B cell (primary cell): ENCODE measurements at regions not wholly inside any gene's neighbourhood (a gene's known extent, or its start where the extent isn't known, plus 50 kb on each side); places are given as distances from the start of the nearest gene placed in this dataset.

Experiments
- ATAC-seq: fragments of 200-7000 bp; cut with Tn5 transposase; one replicate; pipeline ENCODE4 v1.10.0; 2021; ENCODE audit warnings: low read depth, mild to moderate bottlenecking, moderate number of reproducible peaks, moderate library complexity
- CTCF ChIA-PET: fragments of 350-600 bp; sonication (Branson Sonifier 250); formaldehyde crosslinking; loops from one replicate; lab custom pipeline; 2021; ENCODE audit warnings: antibody characterized with exemption, inconsistent platforms; lab: Charles Lee
- POLR2A ChIA-PET: fragments of 350-600 bp; sonication (Branson Sonifier 250); formaldehyde crosslinking; loops from one replicate; lab custom pipeline; 2021; ENCODE audit warnings: antibody characterized with exemption; lab: Charles Lee
- DNase-seq: peaks from one replicate; pipeline ENCODE4 v3.0.0; 2013
- H2AFZ ChIP-seq: 2 replicates; pipeline ENCODE4 v1.6.1; 2012; ENCODE audit warnings: mild to moderate bottlenecking, low read depth, low read length; ENCODE audit not compliant: insufficient read depth, poor library complexity, severe bottlenecking
- H3K27ac ChIP-seq, 2 donors: 1 replicate in 1 of 2; 2 replicates in 1 of 2; pipeline ENCODE4 v1.5.1; 2012 to 2013; ENCODE audit warnings: low read length in 2 of 2, mild to moderate bottlenecking in 2 of 2, moderate library complexity in 1 of 2
- H3K27me3 ChIP-seq, 4 experiments: fragments of 200-600 bp in 1 of 4; sonication (generic) in 1 of 4; replicated peaks in 1 of 4; 1 replicate in 2 of 4; 2 replicates in 2 of 4; pipeline versions ENCODE4 v1.6.1 to v1.7.0; 2013 to 2016; ENCODE audit warnings: low read length in 3 of 4, mild to moderate bottlenecking in 2 of 4, mixed read lengths in 1 of 4, moderate library complexity in 1 of 4; ENCODE audit not compliant: insufficient read depth in 4 of 4, control insufficient read depth in 3 of 4; ENCODE audit errors: control extremely low read depth in 1 of 4
- H3K36me3 ChIP-seq, 2 experiments: replicated peaks in 1 of 2; 1 replicate in 1 of 2; 2 replicates in 1 of 2; pipeline versions ENCODE4 v1.6.1 to v1.7.1; 2013; ENCODE audit warnings: low read length in 1 of 2; ENCODE audit not compliant: insufficient read depth in 2 of 2, control insufficient read depth in 1 of 2; ENCODE audit errors: control extremely low read depth in 1 of 2, extremely low read depth in 1 of 2
- H3K4me1 ChIP-seq, 2 donors: fragments of 200-600 bp in 1 of 2; sonication (generic) in 1 of 2; 1 replicate in 1 of 2; 2 replicates in 1 of 2; pipeline versions ENCODE4 v1.5.1 to v1.6.1; 2013 to 2017; ENCODE audit warnings: low read length in 2 of 2; ENCODE audit not compliant: control insufficient read depth in 2 of 2, insufficient read depth in 2 of 2
- H3K4me2 ChIP-seq: replicated peaks from 2 replicates; pipeline ENCODE3; 2012; ENCODE audit warnings: mild to moderate bottlenecking, low read depth, low read length; ENCODE audit not compliant: poor library complexity, severe bottlenecking
- H3K4me3 ChIP-seq, 5 experiments: fragments of 200-600 bp in 1 of 5; sonication (generic) in 1 of 5; 1 replicate in 3 of 5; 2 replicates in 2 of 5; pipeline versions ENCODE4 v1.5.1 to v1.7.0; 2011 to 2016; ENCODE audit warnings: low read length in 4 of 5, mild to moderate bottlenecking in 4 of 5, low read depth in 2 of 5, control low read depth in 1 of 5, moderate library complexity in 1 of 5; ENCODE audit not compliant: insufficient read depth in 1 of 5; ENCODE audit errors: control extremely low read depth in 1 of 5, extremely low read depth in 1 of 5
- H3K79me2 ChIP-seq: fragments of 200-600 bp; sonication (generic); one replicate; pipeline ENCODE4 v1.6.0; 2016; ENCODE audit warnings: low read length; ENCODE audit not compliant: control insufficient read depth, insufficient read depth
- H3K9ac ChIP-seq: fragments of 200-600 bp; sonication (generic); 2 replicates; pipeline ENCODE4 v1.6.1; 2017; ENCODE audit warnings: mild to moderate bottlenecking, low read length, moderate library complexity
- H3K9me3 ChIP-seq, 3 donors: one replicate each; pipeline versions ENCODE4 v1.6.1 to v1.7.1; 2013; ENCODE audit warnings: low read length in 2 of 3; ENCODE audit not compliant: control insufficient read depth in 2 of 3, insufficient read depth in 1 of 3; ENCODE audit errors: control extremely low read depth in 1 of 3
- H4K20me1 ChIP-seq: 2 replicates; pipeline ENCODE4 v1.6.0; 2012; ENCODE audit warnings: mild to moderate bottlenecking, low read length; ENCODE audit not compliant: insufficient read depth, control insufficient read depth, poor library complexity, severe bottlenecking
- H3K27ac Mint-ChIP-seq: one replicate; pipeline ENCODE4 v1.8.0; 2021; ENCODE audit warnings: mixed read lengths
- H3K27me3 Mint-ChIP-seq: one replicate; pipeline ENCODE4 v1.8.0; 2021; ENCODE audit warnings: mixed read lengths
- H3K4me1 Mint-ChIP-seq: one replicate; pipeline ENCODE4 v1.8.0; 2021; ENCODE audit warnings: mixed read lengths
- H3K4me3 Mint-ChIP-seq: one replicate; pipeline ENCODE4 v1.8.0; 2021; ENCODE audit warnings: mixed read lengths
- H3K9me3 Mint-ChIP-seq: one replicate; pipeline ENCODE4 v1.8.0; 2022; ENCODE audit warnings: mixed read lengths; ENCODE audit not compliant: insufficient read depth
- EZH2 ChIP-seq: IDR thresholded peaks from 2 replicates; pipeline ENCODE4 v1.6.1; 2012; ENCODE audit warnings: borderline replicate concordance, low read depth, mild to moderate bottlenecking, moderate library complexity, low read length; ENCODE audit not compliant: insufficient read depth, poor library complexity, severe bottlenecking
- WGBS: methylation state at CpG from one replicate; pipeline ENCODE4 v1.1.5; 2013; ENCODE audit warnings: missing lambda C conversion rate; ENCODE audit not compliant: insufficient coverage; 5-methylcytosine and 5-hydroxymethylcytosine counted together
- intact Hi-C: fragments of 100-400 bp; cut with micrococcal nuclease; formaldehyde crosslinking; loops from one replicate; pipeline ENCODE4 v1.10.0; 2022
- TF ChIP-seq, protein P1 (sequence below): fragments of 200-600 bp; IDR thresholded peaks from one replicate; pipeline ENCODE4 v1.8.0; 2022; ENCODE audit warnings: antibody characterized with exemption, mild to moderate bottlenecking

GRCh38 chr7:112579388-112579787 is 98.6 kb downstream of the LSMEM1 start:
- Histone ChIP-seq H2AFZ (no peak overlapping the region), H3K9me3 (peaks cover 0 to 7% (median 0%) of the 10 kb centered on the region in 3 donors), H3K36me3 (no peaks in the 10 kb centered on the region), H3K9ac (no peak overlapping the region), H3K27ac (no peak overlapping the region), H3K4me3 (no peak overlapping the region), H3K4me2 (no peak overlapping the region), H3K27me3 (peaks cover 0 to 4% (median 0%) of the 10 kb centered on the region in 4 experiments), H4K20me1 (no peaks in the 10 kb centered on the region), H3K79me2 (no peaks in the 10 kb centered on the region), H3K4me1 (no peaks in the 10 kb centered on the region)
- Mint-ChIP-seq H3K27ac (no peak overlapping the region), H3K9me3 (peaks cover 7% of the 10 kb centered on the region), H3K27me3 (peaks cover 15% of the 10 kb centered on the region), H3K4me1 (no peaks in the 10 kb centered on the region), H3K4me3 (no peak overlapping the region)
- ATAC-seq (no peak), DNase-seq (no peak)
- ChIA-PET CTCF (no interaction called here), POLR2A (no interaction called here)
- intact Hi-C loops, result no loop called here
- no CpG with 5 or more reads among the region's 4 CpGs for WGBS
- TF ChIP-seq, protein P1, sequence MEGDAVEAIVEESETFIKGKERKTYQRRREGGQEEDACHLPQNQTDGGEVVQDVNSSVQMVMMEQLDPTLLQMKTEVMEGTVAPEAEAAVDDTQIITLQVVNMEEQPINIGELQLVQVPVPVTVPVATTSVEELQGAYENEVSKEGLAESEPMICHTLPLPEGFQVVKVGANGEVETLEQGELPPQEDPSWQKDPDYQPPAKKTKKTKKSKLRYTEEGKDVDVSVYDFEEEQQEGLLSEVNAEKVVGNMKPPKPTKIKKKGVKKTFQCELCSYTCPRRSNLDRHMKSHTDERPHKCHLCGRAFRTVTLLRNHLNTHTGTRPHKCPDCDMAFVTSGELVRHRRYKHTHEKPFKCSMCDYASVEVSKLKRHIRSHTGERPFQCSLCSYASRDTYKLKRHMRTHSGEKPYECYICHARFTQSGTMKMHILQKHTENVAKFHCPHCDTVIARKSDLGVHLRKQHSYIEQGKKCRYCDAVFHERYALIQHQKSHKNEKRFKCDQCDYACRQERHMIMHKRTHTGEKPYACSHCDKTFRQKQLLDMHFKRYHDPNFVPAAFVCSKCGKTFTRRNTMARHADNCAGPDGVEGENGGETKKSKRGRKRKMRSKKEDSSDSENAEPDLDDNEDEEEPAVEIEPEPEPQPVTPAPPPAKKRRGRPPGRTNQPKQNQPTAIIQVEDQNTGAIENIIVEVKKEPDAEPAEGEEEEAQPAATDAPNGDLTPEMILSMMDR, result no peak
- no peak for TF ChIP-seq EZH2

GRCh38 chr7:112580717-112581435 is 100.1 kb downstream of the LSMEM1 start:
- H3K4me1 Mint-ChIP-seq, result no peaks in the 10 kb centered on the region
- 100% methylated on average over 3 of the region's 5 CpGs for WGBS
- H3K27ac Mint-ChIP-seq, result no peak overlapping the region
- ATAC-seq, result no peak
- no peak for TF ChIP-seq EZH2
- TF ChIP-seq, protein P1, result no peak
- Histone ChIP-seq H2AFZ (no peak overlapping the region), H3K4me2 (no peak overlapping the region), H3K79me2 (no peaks in the 10 kb centered on the region), H3K27ac (no peak overlapping the region), H3K4me1 (no peaks in the 10 kb centered on the region), H3K4me3 (no peak overlapping the region), H4K20me1 (no peaks in the 10 kb centered on the region), H3K27me3 (peaks cover 0 to 4% (median under 1%) of the 10 kb centered on the region in 4 experiments), H3K36me3 (no peaks in the 10 kb centered on the region), H3K9ac (no peak overlapping the region), H3K9me3 (peaks cover 0 to 5% (median 0%) of the 10 kb centered on the region in 3 donors)
- DNase-seq, result no peak
- no peak overlapping the region for H3K4me3 Mint-ChIP-seq
- ChIA-PET CTCF (no interaction called here), POLR2A (no interaction called here)
- intact Hi-C loops, result no loop called here
- H3K27me3 Mint-ChIP-seq, result peaks cover 15% of the 10 kb centered on the region
- peaks cover 6% of the 10 kb centered on the region for H3K9me3 Mint-ChIP-seq
